ENCODE measurements at regions not wholly inside any gene's neighbourhood (a gene's known extent, or its start where the extent isn't known, plus 50 kb on each side); places are given as distances from the start of the nearest gene placed in this dataset.

GRCh38 chr19:37306383-37306963 is 64.4 kb upstream of the ZNF527 start (continued):
- TF ChIP-seq MAX (IDR thresholded peaks at IDR 0.05) (no peak), RFX5 (IDR thresholded peaks at IDR 0.05; ENCODE audit: borderline replicate concordance, low read depth, low read length) (no peak), RAD21 (IDR thresholded peaks at IDR 0.05 in 1 of 2, conservative IDR thresholded peaks at IDR 0.05 in 1 of 2; ENCODE audit: low read depth in 2 of 2, low read length in 2 of 2) (no peak), SP2 (IDR thresholded peaks at IDR 0.05; ENCODE audit: low read length) (no peak), MAFK (IDR thresholded peaks at IDR 0.05; ENCODE audit: low read depth, low read length) (no peak), SIRT6 (IDR thresholded peaks at IDR 0.05; ENCODE audit: low read length) (no peak), JUND (IDR thresholded peaks at IDR 0.05; ENCODE audit: low read length) (no peak), SRF (IDR thresholded peaks at IDR 0.05; ENCODE audit: low read depth, low read length) (no peak)
